WTC11 (cell line): ENCODE measurements at regions not wholly inside any gene's neighbourhood (a gene's known extent, or its start where the extent isn't known, plus 50 kb on each side); places are given as distances from the start of the nearest gene placed in this dataset.

Source experiments
- ATAC-seq: fragments of 200-7000 bp; cut with Tn5 transposase; 2 replicates; pipeline ENCODE4 v1.10.0; 2021; ENCODE audit warnings: mild to moderate bottlenecking, moderate library complexity
- CTCF ChIA-PET: fragments of 300-600 bp; sonication (Branson Sonifier 250); formaldehyde crosslinking; loops from one replicate; lab custom pipeline; 2021; ENCODE audit warnings: antibody characterized with exemption; lab: Charles Lee
- POLR2A ChIA-PET: fragments of 350-600 bp; sonication (Branson Sonifier 250); formaldehyde crosslinking; loops from one replicate; lab custom pipeline; 2021; ENCODE audit warnings: antibody characterized with exemption; lab: Charles Lee
- DNase-seq: peaks from one replicate; pipeline ENCODE4 v3.0.0; 2021; ENCODE audit warnings: low spot score
- H3K27ac Mint-ChIP-seq: 2 replicates; pipeline ENCODE4 v1.8.0; 2021; ENCODE audit warnings: mixed read lengths
- H3K27me3 Mint-ChIP-seq: 2 replicates; pipeline ENCODE4 v1.8.0; 2021; ENCODE audit warnings: low read depth, mild to moderate bottlenecking, moderate library complexity, mixed read lengths
- H3K36me3 Mint-ChIP-seq: 2 replicates; pipeline ENCODE4 v1.8.0; 2021; ENCODE audit warnings: mixed read lengths
- H3K4me1 Mint-ChIP-seq: 2 replicates; pipeline ENCODE4 v1.8.0; 2022; ENCODE audit warnings: mixed read lengths
- H3K4me3 Mint-ChIP-seq: 2 replicates; pipeline ENCODE4 v1.8.0; 2021; ENCODE audit warnings: mild to moderate bottlenecking, moderate library complexity, mixed read lengths
- H3K9me3 Mint-ChIP-seq: 2 replicates; pipeline ENCODE4 v1.8.0; 2021; ENCODE audit warnings: mixed read lengths
- ATF2 ChIP-seq: sonication (generic); formaldehyde crosslinking; IDR thresholded peaks from 2 replicates; pipeline ENCODE4 v1.8.1; 2022; ENCODE audit warnings: low read depth, missing genetic modification reagents, borderline replicate concordance
- ATF6 ChIP-seq: sonication (generic); formaldehyde crosslinking; IDR thresholded peaks from 2 replicates; pipeline ENCODE4 v1.8.1; 2023; ENCODE audit warnings: mild to moderate bottlenecking, missing genetic modification reagents
- GRHL2 ChIP-seq: fragments of 250-450 bp; sonication (Bioruptor Pico); IDR thresholded peaks from 2 replicates; pipeline ENCODE4 v1.8.0; 2022; ENCODE audit warnings: mild to moderate bottlenecking, moderate library complexity; ENCODE audit not compliant: insufficient replicate concordance, severe bottlenecking
- NR1H2 ChIP-seq: sonication (generic); formaldehyde crosslinking; IDR thresholded peaks from 2 replicates; pipeline ENCODE4 v1.9.0; 2021; ENCODE audit warnings: mild to moderate bottlenecking, moderate library complexity, missing genetic modification reagents
- SOX15 ChIP-seq: fragments of 250-450 bp; sonication (Bioruptor Pico); IDR thresholded peaks from 2 replicates; pipeline ENCODE4 v1.9.0; 2021; ENCODE audit warnings: mild to moderate bottlenecking
- TCF7 ChIP-seq: sonication (generic); formaldehyde crosslinking; IDR thresholded peaks from 2 replicates; pipeline ENCODE4 v1.8.0; 2022; ENCODE audit warnings: mild to moderate bottlenecking, low read depth, missing genetic modification reagents, moderate library complexity
- TEAD1 ChIP-seq: sonication (generic); formaldehyde crosslinking; IDR thresholded peaks from 2 replicates; pipeline ENCODE4 v1.8.0; 2022; ENCODE audit warnings: mild to moderate bottlenecking, missing genetic modification reagents
- TP53 ChIP-seq: sonication (generic); formaldehyde crosslinking; IDR thresholded peaks from 2 replicates; pipeline ENCODE4 v1.8.1; 2023; ENCODE audit warnings: mild to moderate bottlenecking, missing genetic modification reagents
- USF1 ChIP-seq: sonication (generic); formaldehyde crosslinking; IDR thresholded peaks from 2 replicates; pipeline ENCODE4 v1.8.0; 2022; ENCODE audit warnings: mild to moderate bottlenecking, missing genetic modification reagents
- ZNF138 ChIP-seq: sonication (generic); formaldehyde crosslinking; conservative IDR thresholded peaks from 2 replicates; pipeline ENCODE4 v1.8.1; 2022; ENCODE audit warnings: mild to moderate bottlenecking, moderate library complexity, missing genetic modification reagents
- ZNF396 ChIP-seq: fragments of 250-450 bp; sonication (Bioruptor Pico); IDR thresholded peaks from 2 replicates; pipeline ENCODE4 v1.8.0; 2021; ENCODE audit warnings: mild to moderate bottlenecking, moderate library complexity, borderline replicate concordance
- ZNF425 ChIP-seq: fragments of 250-450 bp; sonication (Bioruptor Pico); conservative IDR thresholded peaks from 2 replicates; pipeline ENCODE4 v1.9.0; 2021; ENCODE audit warnings: mild to moderate bottlenecking
- TF ChIP-seq, protein P1 (sequence below): sonication (generic); formaldehyde crosslinking; IDR thresholded peaks from 2 replicates; pipeline ENCODE4 v1.8.1; 2022; ENCODE audit warnings: missing genetic modification reagents, borderline replicate concordance
- TF ChIP-seq, protein P2 (sequence below): sonication (generic); formaldehyde crosslinking; IDR thresholded peaks from 2 replicates; pipeline ENCODE4 v1.8.0; 2023; ENCODE audit warnings: missing genetic modification reagents
- TF ChIP-seq, protein P3 (sequence below): fragments of 250-450 bp; sonication (Bioruptor Pico); IDR thresholded peaks from 2 replicates; pipeline ENCODE4 v2.1.2; 2022; ENCODE audit warnings: mild to moderate bottlenecking, moderate library complexity

- DNase-seq (no peak), ATAC-seq (no peak)
- no peaks in the 10 kb centered on the region for H3K27me3 Mint-ChIP-seq
- ChIA-PET POLR2A (no interaction called here), CTCF (no interaction called here)
- H3K27ac Mint-ChIP-seq: no peak overlapping the region
- TF ChIP-seq ZNF396 (CRISPR knock-in tag): no peak
- TF ChIP-seq ZNF138: no peak
- no peak for TF ChIP-seq ZNF425
- no peak for TF ChIP-seq TEAD1 (CRISPR knock-in tag)
- no peak for TF ChIP-seq NR1H2 (CRISPR knock-in tag)
- TF ChIP-seq ATF6: no peak
- TF ChIP-seq USF1 (CRISPR knock-in tag): no peak
- no peak for TF ChIP-seq TP53
- no peak for TF ChIP-seq SOX15
- TF ChIP-seq, protein P1, sequence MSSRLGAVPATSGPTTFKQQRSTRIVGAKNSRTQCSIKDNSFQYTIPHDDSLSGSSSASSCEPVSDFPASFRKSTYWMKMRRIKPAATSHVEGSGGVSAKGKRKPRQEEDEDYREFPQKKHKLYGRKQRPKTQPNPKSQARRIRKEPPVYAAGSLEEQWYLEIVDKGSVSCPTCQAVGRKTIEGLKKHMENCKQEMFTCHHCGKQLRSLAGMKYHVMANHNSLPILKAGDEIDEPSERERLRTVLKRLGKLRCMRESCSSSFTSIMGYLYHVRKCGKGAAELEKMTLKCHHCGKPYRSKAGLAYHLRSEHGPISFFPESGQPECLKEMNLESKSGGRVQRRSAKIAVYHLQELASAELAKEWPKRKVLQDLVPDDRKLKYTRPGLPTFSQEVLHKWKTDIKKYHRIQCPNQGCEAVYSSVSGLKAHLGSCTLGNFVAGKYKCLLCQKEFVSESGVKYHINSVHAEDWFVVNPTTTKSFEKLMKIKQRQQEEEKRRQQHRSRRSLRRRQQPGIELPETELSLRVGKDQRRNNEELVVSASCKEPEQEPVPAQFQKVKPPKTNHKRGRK: no peak
- TF ChIP-seq, protein P2, sequence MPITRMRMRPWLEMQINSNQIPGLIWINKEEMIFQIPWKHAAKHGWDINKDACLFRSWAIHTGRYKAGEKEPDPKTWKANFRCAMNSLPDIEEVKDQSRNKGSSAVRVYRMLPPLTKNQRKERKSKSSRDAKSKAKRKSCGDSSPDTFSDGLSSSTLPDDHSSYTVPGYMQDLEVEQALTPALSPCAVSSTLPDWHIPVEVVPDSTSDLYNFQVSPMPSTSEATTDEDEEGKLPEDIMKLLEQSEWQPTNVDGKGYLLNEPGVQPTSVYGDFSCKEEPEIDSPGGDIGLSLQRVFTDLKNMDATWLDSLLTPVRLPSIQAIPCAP (CRISPR knock-in tag): no peak
- TF ChIP-seq TCF7 (CRISPR knock-in tag): no peak
- no peak for TF ChIP-seq GRHL2 (CRISPR knock-in tag)
- TF ChIP-seq, protein P3, sequence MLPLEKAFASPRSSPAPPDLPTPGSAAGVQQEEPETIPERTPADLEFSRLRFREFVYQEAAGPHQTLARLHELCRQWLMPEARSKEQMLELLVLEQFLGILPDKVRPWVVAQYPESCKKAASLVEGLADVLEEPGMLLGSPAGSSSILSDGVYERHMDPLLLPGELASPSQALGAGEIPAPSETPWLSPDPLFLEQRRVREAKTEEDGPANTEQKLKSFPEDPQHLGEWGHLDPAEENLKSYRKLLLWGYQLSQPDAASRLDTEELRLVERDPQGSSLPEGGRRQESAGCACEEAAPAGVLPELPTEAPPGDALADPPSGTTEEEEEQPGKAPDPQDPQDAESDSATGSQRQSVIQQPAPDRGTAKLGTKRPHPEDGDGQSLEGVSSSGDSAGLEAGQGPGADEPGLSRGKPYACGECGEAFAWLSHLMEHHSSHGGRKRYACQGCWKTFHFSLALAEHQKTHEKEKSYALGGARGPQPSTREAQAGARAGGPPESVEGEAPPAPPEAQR (CRISPR knock-in tag): no peak
- H3K4me1 Mint-ChIP-seq: peaks cover 5% of the 10 kb centered on the region; the same call in 1 of the 2 replicates
- H3K36me3 Mint-ChIP-seq: peaks cover 20% of the 10 kb centered on the region
- peaks cover 24% of the 10 kb centered on the region for H3K9me3 Mint-ChIP-seq
- H3K4me3 Mint-ChIP-seq: no peak overlapping the region
Measured at GRCh38 chr18:30066288-30066687, 976.3 kb downstream of the DSC3 start.

DNA sequence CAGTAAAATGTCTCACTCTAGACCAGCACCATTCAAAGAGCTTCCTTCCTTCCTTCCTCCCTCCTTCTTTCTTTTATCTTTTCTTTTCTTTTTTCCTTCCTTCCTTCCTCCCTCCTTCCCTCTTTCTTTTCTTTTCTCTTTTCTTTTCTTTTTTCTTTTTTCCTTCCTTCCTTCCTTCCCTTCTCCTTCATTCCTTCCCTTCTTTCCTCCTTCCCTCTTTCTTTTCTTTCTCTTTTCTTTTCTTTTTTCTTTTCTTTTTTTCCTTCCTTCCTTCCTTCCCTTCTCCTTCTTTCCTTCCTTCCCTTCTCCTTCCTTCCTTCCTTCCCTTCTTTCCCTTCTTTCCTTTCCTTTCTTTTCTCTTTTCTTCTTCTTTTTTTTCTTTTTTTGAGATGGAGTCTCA lies 985.1 kb downstream of the DSC3 start:
- no peak overlapping the region for H3K27ac Mint-ChIP-seq
- H3K36me3 Mint-ChIP-seq: peaks cover 7% of the 10 kb centered on the region
- H3K9me3 Mint-ChIP-seq: peaks cover 8% of the 10 kb centered on the region; the same call in 1 of the 2 replicates
- TF ChIP-seq ATF2 (CRISPR knock-in tag): no peak
- TF ChIP-seq, protein P1: peak; percentile 87; the same call in 1 of the 2 replicates
- peaks cover 22% of the 10 kb centered on the region for H3K4me1 Mint-ChIP-seq
- CTCF ChIA-PET: no interaction called here
- DNase-seq (no peak), ATAC-seq (no peak)
- POLR2A ChIA-PET: no interaction called here
- peaks cover 4% of the 10 kb centered on the region for H3K27me3 Mint-ChIP-seq
- no peak overlapping the region for H3K4me3 Mint-ChIP-seq
